ENCODE measurements at regions not wholly inside any gene's neighbourhood (a gene's known extent, or its start where the extent isn't known, plus 50 kb on each side); places are given as distances from the start of the nearest gene placed in this dataset.

DNA sequence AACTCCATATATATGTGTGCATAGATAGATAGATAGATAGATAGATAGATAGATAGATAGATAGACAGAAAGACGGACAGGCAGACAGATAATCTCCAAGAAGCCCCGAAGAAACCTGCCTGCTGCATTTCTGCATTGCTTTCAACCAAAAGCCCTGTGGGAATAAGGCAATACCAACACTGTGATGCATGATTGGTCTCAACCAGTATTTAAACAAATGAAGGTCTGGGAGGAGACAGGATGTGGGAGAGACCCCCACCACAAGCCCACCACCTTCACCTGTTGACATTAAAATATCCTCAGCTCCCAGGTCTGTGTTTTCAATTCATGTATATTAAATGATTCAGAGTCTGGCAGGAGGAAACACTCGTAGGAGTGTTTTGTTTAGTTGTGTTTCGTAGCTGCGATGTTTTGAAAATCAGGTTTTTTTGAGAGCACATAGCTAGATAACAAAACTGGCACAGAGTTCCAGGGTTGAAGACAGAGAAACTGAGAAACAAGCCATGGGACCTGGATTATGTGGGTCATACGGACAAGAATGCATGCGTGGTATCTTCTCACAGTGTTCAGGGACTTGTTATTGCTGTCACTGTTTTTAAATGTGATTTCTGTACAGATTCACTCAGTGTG is 200.7 kb upstream of the AHR start:
- TF ChIP-seq, protein P1, sequence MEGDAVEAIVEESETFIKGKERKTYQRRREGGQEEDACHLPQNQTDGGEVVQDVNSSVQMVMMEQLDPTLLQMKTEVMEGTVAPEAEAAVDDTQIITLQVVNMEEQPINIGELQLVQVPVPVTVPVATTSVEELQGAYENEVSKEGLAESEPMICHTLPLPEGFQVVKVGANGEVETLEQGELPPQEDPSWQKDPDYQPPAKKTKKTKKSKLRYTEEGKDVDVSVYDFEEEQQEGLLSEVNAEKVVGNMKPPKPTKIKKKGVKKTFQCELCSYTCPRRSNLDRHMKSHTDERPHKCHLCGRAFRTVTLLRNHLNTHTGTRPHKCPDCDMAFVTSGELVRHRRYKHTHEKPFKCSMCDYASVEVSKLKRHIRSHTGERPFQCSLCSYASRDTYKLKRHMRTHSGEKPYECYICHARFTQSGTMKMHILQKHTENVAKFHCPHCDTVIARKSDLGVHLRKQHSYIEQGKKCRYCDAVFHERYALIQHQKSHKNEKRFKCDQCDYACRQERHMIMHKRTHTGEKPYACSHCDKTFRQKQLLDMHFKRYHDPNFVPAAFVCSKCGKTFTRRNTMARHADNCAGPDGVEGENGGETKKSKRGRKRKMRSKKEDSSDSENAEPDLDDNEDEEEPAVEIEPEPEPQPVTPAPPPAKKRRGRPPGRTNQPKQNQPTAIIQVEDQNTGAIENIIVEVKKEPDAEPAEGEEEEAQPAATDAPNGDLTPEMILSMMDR (IDR thresholded peaks at IDR 0.05; ENCODE audit: insufficient read depth, low read depth, low read length) = no peak
- TF ChIP-seq EZH2 (IDR thresholded peaks at IDR 0.05; ENCODE audit: insufficient read depth, low read length) = no peak
